Gastrocnemius medialis (tissue), 4 donors: ENCODE measurements at regions not wholly inside any gene's neighbourhood (a gene's known extent, or its start where the extent isn't known, plus 50 kb on each side); places are given as distances from the start of the nearest gene placed in this dataset.
"Not testable (repeated sequence)": the region's sequence is repeated elsewhere in the genome, so short reads cannot be mapped to it uniquely, and the experiment has no call there.

ENCODE experiments used
- ATAC-seq, 2 donors: fragments of 150-250 bp; one replicate each; pipeline ENCODE4 v1.9.1; 2016
- DNase-seq, 2 donors: peaks; one replicate each; pipeline ENCODE4 v3.0.0-alpha.2; 2019
- H3K27ac ChIP-seq, 4 donors: fragments of 200-600 bp; sonication (generic); 1 replicate in 1 of 4; 2 replicates in 3 of 4; pipeline ENCODE4 v1.5.1; 2016 to 2018; ENCODE audit warnings: mild to moderate bottlenecking in 2 of 4, moderate library complexity in 1 of 4
- H3K27me3 ChIP-seq, 3 donors: fragments of 200-600 bp; sonication (generic) in 2 of 3; 1 replicate in 1 of 3; 2 replicates in 2 of 3; pipeline versions ENCODE4 v1.5.1 to v1.6.0; 2016 to 2019; ENCODE audit warnings: mild to moderate bottlenecking in 1 of 3, moderate library complexity in 1 of 3
- H3K36me3 ChIP-seq, 2 donors: fragments of 200-600 bp; sonication (generic) in 1 of 2; one replicate each; pipeline ENCODE4 v1.5.1; 2017 to 2018
- H3K4me1 ChIP-seq, 2 donors: fragments of 200-600 bp; sonication (generic) in 1 of 2; one replicate each; pipeline ENCODE4 v1.5.1; 2016 to 2017; ENCODE audit warnings: mild to moderate bottlenecking in 2 of 2
- H3K4me3 ChIP-seq, 4 donors: fragments of 200-600 bp; sonication (generic) in 3 of 4; 1 replicate in 1 of 4; 2 replicates in 3 of 4; pipeline ENCODE4 v1.5.1; 2016 to 2019; ENCODE audit warnings: mild to moderate bottlenecking in 2 of 4
- H3K9me3 ChIP-seq, 3 donors: fragments of 200-600 bp; sonication (generic) in 2 of 3; 1 replicate in 1 of 3; 2 replicates in 2 of 3; pipeline ENCODE4 v1.5.1; 2016 to 2019
- CTCF ChIP-seq, 5 experiments: fragments of 450-650 bp in 3 of 5; fragments of 200-600 bp in 2 of 5; sonication (generic) in 2 of 5; IDR thresholded peaks in 4 of 5; conservative IDR thresholded peaks in 1 of 5; 1 replicate in 4 of 5; 2 replicates in 1 of 5; pipeline ENCODE4 v1.5.1; 2016 to 2019; ENCODE audit warnings: antibody characterized with exemption in 5 of 5, mild to moderate bottlenecking in 3 of 5, moderate library complexity in 3 of 5
- POLR2A ChIP-seq, 2 donors: fragments of 450-650 bp; IDR thresholded peaks; one replicate each; pipeline ENCODE4 v1.6.1; 2017; ENCODE audit warnings: antibody characterized with exemption in 2 of 2, mild to moderate bottlenecking in 2 of 2, moderate library complexity in 2 of 2
- in situ Hi-C, 4 donors: fragments of 200-750 bp; cut with MboI; loops; one replicate each; pipeline versions ENCODE4 v1.15.0 to v1.8.0; 2017; ENCODE audit warnings: low sequenced_read_pairs in 4 of 4
- intact Hi-C: fragments of 100-400 bp; cut with DNase I; formaldehyde crosslinking; loops from one replicate; pipeline ENCODE4 v1.15.1; 2023; ENCODE audit warnings: low total_unique reads

GRCh38 chr5:60479542-60479941, 220.4 kb downstream of the DEPDC1B start:
- TF ChIP-seq CTCF (IDR thresholded peaks at IDR 0.05 in 4 of 5, conservative IDR thresholded peaks at IDR 0.05 in 1 of 5), result no peak
- TF ChIP-seq POLR2A (IDR thresholded peaks at IDR 0.05), result no peak
- Histone ChIP-seq H3K4me3 (no peak overlapping the region), H3K27me3 (no peaks in the 10 kb centered on the region), H3K9me3 (no peaks in the 10 kb centered on the region), H3K36me3 (no peaks in the 10 kb centered on the region), H3K27ac (no peak overlapping the region), H3K4me1 (no peaks in the 10 kb centered on the region)
- ATAC-seq (no peak), DNase-seq (no peak)
- intact Hi-C loops, result no loop called here
- in situ Hi-C loops, result loop anchor here in 1 of 4 donors (5.0 kb wide), 1 partner anchor 62 kb away; no protein-coding TSS in a partner anchor

- intact Hi-C loops, result no loop called here
- Histone ChIP-seq H3K9me3 (no peaks in the 10 kb centered on the region), H3K4me3 (no peak overlapping the region), H3K4me1 (no peaks in the 10 kb centered on the region), H3K27ac (no peak overlapping the region), H3K27me3 (no peaks in the 10 kb centered on the region), H3K36me3 (no peaks in the 10 kb centered on the region)
- in situ Hi-C loops, result loop anchor here in 1 of 4 donors (5.0 kb wide), 1 partner anchor 61 kb away; no protein-coding TSS in a partner anchor
- ATAC-seq (no peak), DNase-seq (no peak)
- TF ChIP-seq POLR2A (IDR thresholded peaks at IDR 0.05) (no peak), CTCF (IDR thresholded peaks at IDR 0.05 in 4 of 5, conservative IDR thresholded peaks at IDR 0.05 in 1 of 5) (no peak)
Observed at GRCh38 chr5:60477849-60478248, 222.1 kb downstream of the DEPDC1B start.

- Histone ChIP-seq H3K9me3 (no peaks in the 10 kb centered on the region), H3K4me1 (no peaks in the 10 kb centered on the region), H3K27me3 (no peaks in the 10 kb centered on the region), H3K36me3 (no peaks in the 10 kb centered on the region), H3K27ac (no peak overlapping the region), H3K4me3 (no peak overlapping the region)
- no peak for TF ChIP-seq POLR2A (IDR thresholded peaks at IDR 0.05)
- no peak for TF ChIP-seq CTCF (IDR thresholded peaks at IDR 0.05 in 4 of 5, conservative IDR thresholded peaks at IDR 0.05 in 1 of 5)
- in situ Hi-C loops, result no loop called here
- intact Hi-C loops, result no loop called here
- no peak for DNase-seq
- ATAC-seq, result no peak
Observed at GRCh38 chr5:60473654-60474053, 226.3 kb downstream of the DEPDC1B start.

GRCh38 chr5:60473027-60473426, 226.9 kb downstream of the DEPDC1B start:
- in situ Hi-C loops, H3K36me3 ChIP-seq, ATAC-seq, H3K4me3 ChIP-seq, H3K9me3 ChIP-seq, H3K4me1 ChIP-seq, intact Hi-C loops, H3K27ac ChIP-seq, DNase-seq, H3K27me3 ChIP-seq: not testable (repeated sequence)

- Histone ChIP-seq H3K27me3 (no peaks in the 10 kb centered on the region), H3K9me3 (no peaks in the 10 kb centered on the region), H3K4me3 (no peak overlapping the region), H3K4me1 (no peaks in the 10 kb centered on the region), H3K36me3 (no peaks in the 10 kb centered on the region), H3K27ac (no peak overlapping the region)
- in situ Hi-C loops (no loop called here), intact Hi-C loops (no loop called here)
- TF ChIP-seq CTCF (IDR thresholded peaks at IDR 0.05 in 4 of 5, conservative IDR thresholded peaks at IDR 0.05 in 1 of 5) (no peak), POLR2A (IDR thresholded peaks at IDR 0.05) (no peak)
- no peak for ATAC-seq
- DNase-seq, result no peak
Observed at GRCh38 chr5:60470881-60471280, 229.1 kb downstream of the DEPDC1B start.
